ENCODE measurements at regions not wholly inside any gene's neighbourhood (a gene's known extent, or its start where the extent isn't known, plus 50 kb on each side); places are given as distances from the start of the nearest gene placed in this dataset.
A peak's percentile ranks its signal among the peaks of the same experiment; 100 is the strongest.

- H3K4me3 ChIP-seq (ENCODE audit: low read depth, low read length), result no peak overlapping the region
- peak; percentile 96 for TF ChIP-seq CTCF (IDR thresholded peaks at IDR 0.05; ENCODE audit: low read depth, low read length, missing control alignments)
- DNase-seq (ENCODE audit: low read depth), result peak; percentile 16
These were observed 83.8 kb upstream of the CCL2 start for GRCh38 chr17:34171245-34171818.

DNA sequence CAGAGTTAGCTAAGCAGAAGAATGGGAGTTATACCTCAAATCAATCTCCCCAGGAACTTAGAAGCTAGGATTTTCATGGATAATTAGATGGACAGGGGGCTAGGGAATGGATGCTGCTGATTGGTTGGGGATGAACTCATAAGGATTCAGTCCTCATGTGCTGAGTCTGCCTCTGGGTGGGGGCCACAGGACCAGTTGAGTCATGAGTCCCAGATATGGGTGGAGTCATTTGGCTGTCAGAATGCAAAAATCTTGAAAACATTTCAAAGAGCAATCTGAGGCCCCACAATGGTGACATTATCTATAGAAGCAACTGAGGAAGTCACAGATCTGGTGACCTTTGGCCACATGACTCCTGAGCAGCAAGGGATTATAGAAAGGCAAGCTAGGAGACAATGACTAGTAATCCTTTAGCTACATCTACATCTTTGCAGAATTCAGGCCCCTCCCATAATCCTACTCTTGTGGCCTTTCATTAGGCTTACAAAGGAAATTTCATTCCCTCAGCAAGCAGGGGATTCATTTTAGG is 82.6 kb upstream of the CCL2 start:
- DNase-seq (ENCODE audit: low read depth), result no peak
- no peak overlapping the region for H3K4me3 ChIP-seq (ENCODE audit: low read depth, low read length)
- TF ChIP-seq CTCF (IDR thresholded peaks at IDR 0.05; ENCODE audit: low read depth, low read length, missing control alignments), result no peak

DNA sequence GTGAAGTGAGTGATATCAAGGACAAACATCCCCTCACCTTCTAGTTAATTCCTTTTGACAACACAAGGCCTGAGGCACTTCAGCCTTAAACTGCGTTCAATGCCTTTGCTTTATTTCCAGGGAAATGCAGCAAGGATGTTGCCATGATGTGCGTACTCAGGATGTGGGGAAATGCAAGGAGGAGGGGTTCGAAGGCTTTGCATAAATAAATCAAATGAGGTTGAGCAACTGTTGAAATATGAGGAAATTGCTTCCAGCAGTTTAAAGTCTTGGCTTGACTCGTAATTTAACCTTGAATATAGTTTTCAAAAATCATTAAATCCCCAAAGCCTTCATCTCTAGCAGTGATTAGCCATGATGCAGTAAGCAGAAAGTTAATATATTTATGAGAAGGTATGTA is 81.8 kb upstream of the CCL2 start:
- TF ChIP-seq CTCF (IDR thresholded peaks at IDR 0.05; ENCODE audit: low read depth, low read length, missing control alignments), result no peak
- no peak for DNase-seq (ENCODE audit: low read depth)
- H3K4me3 ChIP-seq (ENCODE audit: low read depth, low read length), result no peak overlapping the region

DNA sequence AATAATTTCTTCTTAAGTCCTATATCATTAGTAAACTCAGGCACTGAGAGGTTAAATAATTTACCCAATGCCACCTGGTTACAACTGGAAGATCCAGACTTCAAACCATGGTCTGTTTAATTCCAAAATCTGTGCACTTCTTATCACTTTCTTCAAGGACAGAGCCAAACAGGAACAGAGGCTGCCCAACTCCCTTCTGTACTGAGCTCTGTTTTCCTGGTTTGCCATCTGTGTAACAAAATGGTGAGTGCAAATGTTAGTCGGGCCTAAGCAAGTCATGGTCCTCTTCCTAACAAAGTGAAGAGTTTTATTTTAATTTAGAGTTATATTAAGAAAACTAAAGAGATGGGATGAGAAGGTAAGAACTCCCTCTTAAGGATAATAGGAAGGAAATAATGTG is 80.6 kb upstream of the CCL2 start:
- H3K4me3 ChIP-seq (ENCODE audit: low read depth, low read length), result no peak overlapping the region
- no peak for DNase-seq (ENCODE audit: low read depth)
- no peak for TF ChIP-seq CTCF (IDR thresholded peaks at IDR 0.05; ENCODE audit: low read depth, low read length, missing control alignments)

GRCh38 chr17:34176440-34176839 is 78.6 kb upstream of the CCL2 start:
- no peak for DNase-seq (ENCODE audit: low read depth)
- no peak for TF ChIP-seq CTCF (IDR thresholded peaks at IDR 0.05; ENCODE audit: low read depth, low read length, missing control alignments)
- H3K4me3 ChIP-seq (ENCODE audit: low read depth, low read length), result no peak overlapping the region

DNA sequence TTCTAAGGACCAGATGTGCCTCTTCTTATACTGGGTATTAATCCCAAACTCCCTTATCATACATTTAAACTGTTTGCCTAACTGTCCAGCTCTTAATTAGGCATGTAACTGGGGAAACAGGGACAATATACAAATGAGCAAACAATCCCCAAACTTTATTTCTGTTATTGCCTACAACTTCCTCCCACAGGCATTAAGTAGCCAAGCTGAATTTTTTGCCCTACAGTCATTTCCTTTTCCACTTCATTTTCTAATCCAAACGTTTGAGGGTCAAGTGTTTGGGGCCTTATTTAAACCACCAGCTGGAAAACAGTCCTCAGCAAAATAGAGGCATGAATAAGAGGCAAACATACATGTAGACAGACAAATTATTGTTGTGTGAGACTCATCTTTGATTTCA is 77.4 kb upstream of the CCL2 start:
- TF ChIP-seq CTCF (IDR thresholded peaks at IDR 0.05; ENCODE audit: low read depth, low read length, missing control alignments), result no peak
- no peak overlapping the region for H3K4me3 ChIP-seq (ENCODE audit: low read depth, low read length)
- DNase-seq (ENCODE audit: low read depth), result no peak

GRCh38 chr17:34178092-34178491 is 77.0 kb upstream of the CCL2 start:
- H3K4me3 ChIP-seq (ENCODE audit: low read depth, low read length), result no peak overlapping the region
- no peak for DNase-seq (ENCODE audit: low read depth)
- peak; percentile 13 for TF ChIP-seq CTCF (IDR thresholded peaks at IDR 0.05; ENCODE audit: low read depth, low read length, missing control alignments)

Measured in GM12864 (cell line).